Heart left ventricle (tissue), 16 donors: ENCODE measurements at regions not wholly inside any gene's neighbourhood (a gene's known extent, or its start where the extent isn't known, plus 50 kb on each side); places are given as distances from the start of the nearest gene placed in this dataset.

Experiments used
- ATAC-seq, 4 donors: fragments of 200-7000 bp; cut with Tn5 transposase; one replicate each; pipeline ENCODE4 v1.9.1; 2020 to 2022; ENCODE audit warnings: moderate library complexity in 4 of 4, mild to moderate bottlenecking in 3 of 4, moderate number of reproducible peaks in 1 of 4
- DNase-seq, 5 donors: peaks; one replicate each; pipeline ENCODE4 v3.0.0-alpha.2; 2020
- H3K27ac ChIP-seq, 12 donors: fragments of 200-600 bp; sonication (generic) in 4 of 12; one replicate each; pipeline versions ENCODE4 v1.5.0 to v1.8.0; 2016 to 2022; ENCODE audit warnings: mild to moderate bottlenecking in 2 of 12
- H3K27me3 ChIP-seq, 9 donors: fragments of 200-600 bp; sonication (generic) in 2 of 9; one replicate each; pipeline versions ENCODE4 v1.5.1 to v1.8.0; 2016 to 2022; ENCODE audit warnings: mild to moderate bottlenecking in 3 of 9
- H3K36me3 ChIP-seq, 9 donors: fragments of 200-600 bp; sonication (generic) in 2 of 9; one replicate each; pipeline versions ENCODE4 v1.5.0 to v1.8.0; 2018 to 2022; ENCODE audit warnings: mild to moderate bottlenecking in 2 of 9
- H3K4me1 ChIP-seq, 12 donors: fragments of 200-600 bp; sonication (generic) in 4 of 12; one replicate each; pipeline versions ENCODE4 v1.5.0 to v1.8.0; 2016 to 2022; ENCODE audit warnings: mild to moderate bottlenecking in 3 of 12
- H3K4me3 ChIP-seq, 12 donors: fragments of 200-600 bp; sonication (generic) in 4 of 12; one replicate each; pipeline versions ENCODE4 v1.5.0 to v1.8.0; 2017 to 2022; ENCODE audit warnings: mild to moderate bottlenecking in 9 of 12, moderate library complexity in 4 of 12
- H3K9me3 ChIP-seq, 12 donors: fragments of 200-600 bp; sonication (generic) in 4 of 12; one replicate each; pipeline versions ENCODE4 v1.5.0 to v1.8.0; 2016 to 2022; ENCODE audit warnings: mild to moderate bottlenecking in 1 of 12
- POLR2A ChIP-seq, 2 donors: fragments of 450-650 bp; IDR thresholded peaks; one replicate each; pipeline ENCODE4 v1.6.1; 2017; ENCODE audit warnings: antibody characterized with exemption in 2 of 2, mild to moderate bottlenecking in 2 of 2, moderate library complexity in 2 of 2
- WGBS, 4 donors: extraction: QIAGEN DNeasy Blood & Tissue Kit in 2 of 4; methylation state at CpG; one replicate each; pipeline versions ENCODE4 v1.1.5 to v1.1.7; 2013 to 2018; 5-methylcytosine and 5-hydroxymethylcytosine counted together
- intact Hi-C, 10 donors: fragments of 100-400 bp; cut with DNase I; formaldehyde crosslinking; loops; one replicate each; pipeline versions ENCODE4 v1.11.1 to v1.14.2; 2022
- TF ChIP-seq, protein P1 (sequence below), 12 donors: fragments of 200-600 bp; sonication (generic) in 4 of 12; IDR thresholded peaks; one replicate each; pipeline versions ENCODE4 v1.5.0 to v1.8.0; 2018 to 2022; ENCODE audit warnings: antibody characterized with exemption in 12 of 12, mild to moderate bottlenecking in 5 of 12
- donor health status: ischemic (EF 13 %, LVEDD 7.1; RV severe dilation, severe dysfunction).
- donor health status: healthy with polysubstance abuse.
- donor health status: DM: no; HTN: yes; CAD: no.
- donor health status: DM: no; HTN: no; CAD: no.
- donor health status: ischemic (EF 25% LVEDD 6.9; RV normal size, moderate dysfunction).
- donor health status: ischemic (EF 25% LVEDD 5.7; RV mildly dilated, moderate dysfunction).
- donor health status: healthy.
- donor health status: DM: yes; HTN: yes; CAD: no.
- donor health status: ischemic (EF 35%, LVEDD 5.7; RV mildly dilated, moderate dysfunction).
- donor health status: nonischemic (EF 11% LVEDD 7.7; RV severe dilation, severe dysfunction).
- donor health status: DM: yes; HTN: yes; CAD: no.
- donor health status: PGD.
- donor health status: ischemic (EF 29% LVEDD 5.4; RV normal size, mild dysfunction).
- donor health status: nonischemic (EF 23%, LVEDD 6.1; RV moderate dilation, normal function).

DNA sequence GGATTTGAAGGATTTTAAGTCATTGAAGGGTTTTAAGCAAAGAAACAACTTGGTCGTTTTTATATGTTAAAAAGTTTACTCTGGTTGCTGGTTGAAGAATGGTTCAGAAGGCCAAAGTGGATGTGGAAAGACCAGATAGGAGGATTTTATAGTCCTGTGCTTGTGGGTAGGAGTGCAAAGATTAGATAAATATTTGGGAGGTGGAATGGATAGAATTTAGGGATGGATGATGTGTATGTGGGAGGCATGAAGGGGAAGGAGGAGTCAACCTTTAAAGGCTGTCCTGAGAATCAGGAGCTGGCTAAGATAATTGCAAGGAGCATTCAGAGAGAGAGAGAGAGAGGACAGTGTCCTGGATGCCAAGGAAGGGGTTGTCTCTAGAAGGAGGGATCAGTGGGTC, 190.1 kb upstream of the SPRED2 start:
- no peak for ATAC-seq

DNA sequence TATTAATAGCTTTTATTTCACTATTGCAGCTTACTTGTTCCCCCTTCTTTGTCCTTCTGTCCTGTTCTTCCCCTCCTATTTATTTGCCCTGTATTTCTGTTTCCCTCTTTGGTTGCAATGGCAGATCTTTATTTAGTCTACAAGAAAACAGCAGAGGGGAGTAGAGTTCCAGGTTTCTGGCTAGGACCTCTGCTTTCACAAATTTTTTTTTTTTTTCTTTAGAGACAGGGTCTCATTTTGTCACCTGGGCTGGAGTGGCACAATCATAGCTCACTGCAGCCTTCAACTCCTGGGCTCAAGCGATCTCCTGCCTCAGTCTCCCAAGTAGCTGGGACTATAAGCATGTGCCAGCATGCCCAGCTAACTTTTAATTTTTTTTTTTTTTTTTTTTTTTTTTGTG, 188.1 kb upstream of the SPRED2 start:
- DNase-seq: no peak
- Histone ChIP-seq H3K27me3 (peaks cover 0 to 11% (median 0%) of the 10 kb centered on the region in 9 donors), H3K4me3 (no peak overlapping the region), H3K4me1 (no peaks in the 10 kb centered on the region), H3K27ac (no peak overlapping the region), H3K9me3 (no peaks in the 10 kb centered on the region), H3K36me3 (no peaks in the 10 kb centered on the region)
- intact Hi-C loops: no loop called here
- ATAC-seq: no peak
- TF ChIP-seq, protein P1, sequence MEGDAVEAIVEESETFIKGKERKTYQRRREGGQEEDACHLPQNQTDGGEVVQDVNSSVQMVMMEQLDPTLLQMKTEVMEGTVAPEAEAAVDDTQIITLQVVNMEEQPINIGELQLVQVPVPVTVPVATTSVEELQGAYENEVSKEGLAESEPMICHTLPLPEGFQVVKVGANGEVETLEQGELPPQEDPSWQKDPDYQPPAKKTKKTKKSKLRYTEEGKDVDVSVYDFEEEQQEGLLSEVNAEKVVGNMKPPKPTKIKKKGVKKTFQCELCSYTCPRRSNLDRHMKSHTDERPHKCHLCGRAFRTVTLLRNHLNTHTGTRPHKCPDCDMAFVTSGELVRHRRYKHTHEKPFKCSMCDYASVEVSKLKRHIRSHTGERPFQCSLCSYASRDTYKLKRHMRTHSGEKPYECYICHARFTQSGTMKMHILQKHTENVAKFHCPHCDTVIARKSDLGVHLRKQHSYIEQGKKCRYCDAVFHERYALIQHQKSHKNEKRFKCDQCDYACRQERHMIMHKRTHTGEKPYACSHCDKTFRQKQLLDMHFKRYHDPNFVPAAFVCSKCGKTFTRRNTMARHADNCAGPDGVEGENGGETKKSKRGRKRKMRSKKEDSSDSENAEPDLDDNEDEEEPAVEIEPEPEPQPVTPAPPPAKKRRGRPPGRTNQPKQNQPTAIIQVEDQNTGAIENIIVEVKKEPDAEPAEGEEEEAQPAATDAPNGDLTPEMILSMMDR (IDR thresholded peaks at IDR 0.05): no peak
- no peak for TF ChIP-seq POLR2A (IDR thresholded peaks at IDR 0.05)
- 83 to 97% (median 85%) methylated on average over 1 of the region's 1 CpG for WGBS, 4 donors

More for the DNA sequence above, 190.1 kb upstream of the SPRED2 start:
- H3K4me3 ChIP-seq: no peak overlapping the region
- DNase-seq: no peak
- intact Hi-C loops: no loop called here
- H3K9me3 ChIP-seq: peaks cover 0 to 9% (median 0%) of the 10 kb centered on the region in 12 donors
- TF ChIP-seq POLR2A (IDR thresholded peaks at IDR 0.05): no peak
- TF ChIP-seq, protein P1 (IDR thresholded peaks at IDR 0.05): no peak
- H3K27ac ChIP-seq: no peak overlapping the region
- 43 to 72% (median 55%) methylated on average over 1 of the region's 1 CpG for WGBS, 4 donors
- no peaks in the 10 kb centered on the region for H3K4me1 ChIP-seq
- no peaks in the 10 kb centered on the region for H3K36me3 ChIP-seq
- H3K27me3 ChIP-seq: peaks cover 0 to 11% (median 0%) of the 10 kb centered on the region in 9 donors

DNA sequence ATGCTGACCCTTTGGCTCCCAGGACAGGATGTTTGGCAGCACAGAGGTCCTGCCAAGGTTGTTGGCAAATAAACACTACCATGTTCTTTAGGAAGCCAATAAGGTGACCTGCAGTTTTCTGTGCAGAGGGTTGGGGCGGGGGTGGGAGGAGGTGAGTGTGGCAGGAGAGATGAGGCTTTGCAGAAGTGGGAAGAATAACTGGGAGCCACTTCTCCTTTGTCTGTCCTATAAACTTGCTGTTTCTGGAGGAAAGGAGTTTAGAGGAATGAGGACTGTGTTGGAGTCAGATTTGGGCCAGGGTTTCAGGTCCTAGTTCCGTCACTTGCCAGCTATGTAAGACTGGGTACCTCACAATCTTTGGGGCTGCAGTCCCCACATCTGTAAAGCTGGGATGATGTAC, 187.6 kb upstream of the SPRED2 start:
- DNase-seq (no peak), ATAC-seq (no peak)
- no peaks in the 10 kb centered on the region for H3K9me3 ChIP-seq
- no peaks in the 10 kb centered on the region for H3K36me3 ChIP-seq
- H3K4me1 ChIP-seq: no peaks in the 10 kb centered on the region
- peaks cover 0 to 11% (median 0%) of the 10 kb centered on the region in 9 donors for H3K27me3 ChIP-seq
- no peak overlapping the region for H3K4me3 ChIP-seq
- TF ChIP-seq, protein P1 (IDR thresholded peaks at IDR 0.05): no peak
- no peak for TF ChIP-seq POLR2A (IDR thresholded peaks at IDR 0.05)
- H3K27ac ChIP-seq: no peak overlapping the region
- WGBS, 4 donors: 83 to 92% (median 89%) methylated on average over 2 of the region's 2 CpGs
- intact Hi-C loops: no loop called here

DNA sequence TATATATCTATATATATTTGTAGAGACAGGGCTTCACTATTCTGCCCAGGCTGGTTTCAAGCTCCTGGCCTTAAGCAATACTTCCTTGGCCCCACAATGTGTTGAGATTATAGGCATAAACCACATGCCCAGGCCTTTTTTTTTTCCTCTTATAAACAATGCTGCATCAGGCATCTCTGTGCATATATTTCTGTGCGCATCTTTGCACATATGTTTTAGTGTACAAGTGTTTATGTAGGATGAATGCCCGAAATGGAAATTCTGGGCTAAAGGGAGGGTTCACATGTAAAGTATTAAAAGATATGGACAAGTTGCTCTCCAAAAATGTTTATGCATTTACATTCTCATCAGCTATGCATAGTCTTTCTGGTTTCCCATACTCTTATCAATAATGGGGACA, 183.2 kb upstream of the SPRED2 start:
- peaks cover 0 to 7% (median 0%) of the 10 kb centered on the region in 12 donors for H3K4me1 ChIP-seq
- H3K27ac ChIP-seq: no peak overlapping the region
- no peak overlapping the region for H3K4me3 ChIP-seq
- intact Hi-C loops: no loop called here
- H3K36me3 ChIP-seq: no peaks in the 10 kb centered on the region
- TF ChIP-seq, protein P1 (IDR thresholded peaks at IDR 0.05): no peak
- TF ChIP-seq POLR2A (IDR thresholded peaks at IDR 0.05): no peak
- DNase-seq (no peak), ATAC-seq (no peak)
- H3K9me3 ChIP-seq: no peaks in the 10 kb centered on the region
- 84 to 96% (median 88%) methylated on average over 2 of the region's 2 CpGs for WGBS, 4 donors
- H3K27me3 ChIP-seq: no peaks in the 10 kb centered on the region
